ENCODE measurements at regions not wholly inside any gene's neighbourhood (a gene's known extent, or its start where the extent isn't known, plus 50 kb on each side); places are given as distances from the start of the nearest gene placed in this dataset.

DNA sequence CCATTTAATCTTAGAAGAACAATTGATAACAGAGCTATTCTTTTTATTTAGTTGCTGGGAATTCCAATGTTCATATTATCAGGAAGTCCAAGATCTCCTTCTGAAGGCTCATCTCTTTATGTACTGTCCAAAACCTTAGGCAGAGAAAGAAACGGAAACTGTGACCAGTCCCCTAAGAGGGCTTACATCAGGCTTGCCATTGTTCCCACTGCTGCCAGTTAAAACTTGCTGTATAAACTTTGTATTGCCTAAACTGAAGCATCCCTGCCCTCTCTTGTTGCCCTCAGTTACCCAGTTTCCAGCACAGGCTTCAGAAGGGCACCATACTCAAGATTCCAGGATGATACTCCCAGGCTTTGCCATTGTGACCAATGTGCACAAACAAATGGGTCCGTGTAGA, 435.2 kb upstream of the NAALADL2 start:
- 63% methylated on average over 2 of the region's 2 CpGs for WGBS (ENCODE audit: low lambda C conversion rate)
- H3K9me3 ChIP-seq, result no peaks in the 10 kb centered on the region
- DNase-seq, result no peak
- ChIA-PET POLR2A (no interaction called here), CTCF (no interaction called here)
- H3K27me3 ChIP-seq (ENCODE audit: insufficient read depth), result no peaks in the 10 kb centered on the region
- H3K79me2 ChIP-seq (ENCODE audit: insufficient read depth), result no peaks in the 10 kb centered on the region
- no peak overlapping the region for H3K27ac ChIP-seq (ENCODE audit: low read depth in 2 of 2, low read length in 1 of 2)
- H3K4me1 ChIP-seq (ENCODE audit: control insufficient read depth in 1 of 2, insufficient read depth in 2 of 2, low read depth in 1 of 2, low read length in 1 of 2), result no peaks in the 10 kb centered on the region
- TF ChIP-seq YY1 (IDR thresholded peaks at IDR 0.05; ENCODE audit: low read depth) (no peak), RAD21 (IDR thresholded peaks at IDR 0.05; ENCODE audit: low read length) (no peak), ELF1 (IDR thresholded peaks at IDR 0.05) (no peak), EP300 (IDR thresholded peaks at IDR 0.05; ENCODE audit: borderline replicate concordance in 1 of 2, low read depth in 1 of 2, low read length in 1 of 2) (no peak), REST (IDR thresholded peaks at IDR 0.05; ENCODE audit: low read depth, low read length) (no peak), SMC3 (IDR thresholded peaks at IDR 0.05; ENCODE audit: low read depth, low read length) (no peak), RFX5 (IDR thresholded peaks at IDR 0.05; ENCODE audit: low read length) (no peak), MEF2A (IDR thresholded peaks at IDR 0.05; ENCODE audit: borderline replicate concordance, low read depth) (no peak), GATA2 (CRISPR knock-in tag; IDR thresholded peaks at IDR 0.05) (no peak), SIN3A (IDR thresholded peaks at IDR 0.05; ENCODE audit: borderline replicate concordance, low read depth, low read length) (no peak), MXI1 (IDR thresholded peaks at IDR 0.05; ENCODE audit: low read depth, low read length) (no peak), FOXM1 (IDR thresholded peaks at IDR 0.05; ENCODE audit: low read depth) (no peak), NFIC (IDR thresholded peaks at IDR 0.05; ENCODE audit: borderline replicate concordance) (no peak), CHD2 (IDR thresholded peaks at IDR 0.05; ENCODE audit: low read length, partially characterized antibody) (no peak), TCF12 (IDR thresholded peaks at IDR 0.05) (no peak)
- TF ChIP-seq, protein P1, sequence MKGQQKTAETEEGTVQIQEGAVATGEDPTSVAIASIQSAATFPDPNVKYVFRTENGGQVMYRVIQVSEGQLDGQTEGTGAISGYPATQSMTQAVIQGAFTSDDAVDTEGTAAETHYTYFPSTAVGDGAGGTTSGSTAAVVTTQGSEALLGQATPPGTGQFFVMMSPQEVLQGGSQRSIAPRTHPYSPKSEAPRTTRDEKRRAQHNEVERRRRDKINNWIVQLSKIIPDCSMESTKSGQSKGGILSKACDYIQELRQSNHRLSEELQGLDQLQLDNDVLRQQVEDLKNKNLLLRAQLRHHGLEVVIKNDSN (IDR thresholded peaks at IDR 0.05; ENCODE audit: borderline replicate concordance, low read depth), result no peak
- TF ChIP-seq, protein P2, sequence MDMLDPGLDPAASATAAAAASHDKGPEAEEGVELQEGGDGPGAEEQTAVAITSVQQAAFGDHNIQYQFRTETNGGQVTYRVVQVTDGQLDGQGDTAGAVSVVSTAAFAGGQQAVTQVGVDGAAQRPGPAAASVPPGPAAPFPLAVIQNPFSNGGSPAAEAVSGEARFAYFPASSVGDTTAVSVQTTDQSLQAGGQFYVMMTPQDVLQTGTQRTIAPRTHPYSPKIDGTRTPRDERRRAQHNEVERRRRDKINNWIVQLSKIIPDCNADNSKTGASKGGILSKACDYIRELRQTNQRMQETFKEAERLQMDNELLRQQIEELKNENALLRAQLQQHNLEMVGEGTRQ (IDR thresholded peaks at IDR 0.05; ENCODE audit: borderline replicate concordance, low read depth, low read length), result no peak
- TF ChIP-seq, protein P3, sequence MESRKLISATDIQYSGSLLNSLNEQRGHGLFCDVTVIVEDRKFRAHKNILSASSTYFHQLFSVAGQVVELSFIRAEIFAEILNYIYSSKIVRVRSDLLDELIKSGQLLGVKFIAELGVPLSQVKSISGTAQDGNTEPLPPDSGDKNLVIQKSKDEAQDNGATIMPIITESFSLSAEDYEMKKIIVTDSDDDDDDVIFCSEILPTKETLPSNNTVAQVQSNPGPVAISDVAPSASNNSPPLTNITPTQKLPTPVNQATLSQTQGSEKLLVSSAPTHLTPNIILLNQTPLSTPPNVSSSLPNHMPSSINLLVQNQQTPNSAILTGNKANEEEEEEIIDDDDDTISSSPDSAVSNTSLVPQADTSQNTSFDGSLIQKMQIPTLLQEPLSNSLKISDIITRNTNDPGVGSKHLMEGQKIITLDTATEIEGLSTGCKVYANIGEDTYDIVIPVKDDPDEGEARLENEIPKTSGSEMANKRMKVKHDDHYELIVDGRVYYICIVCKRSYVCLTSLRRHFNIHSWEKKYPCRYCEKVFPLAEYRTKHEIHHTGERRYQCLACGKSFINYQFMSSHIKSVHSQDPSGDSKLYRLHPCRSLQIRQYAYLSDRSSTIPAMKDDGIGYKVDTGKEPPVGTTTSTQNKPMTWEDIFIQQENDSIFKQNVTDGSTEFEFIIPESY (IDR thresholded peaks at IDR 0.05; ENCODE audit: borderline replicate concordance, low read depth), result no peak
- H3K9me2 ChIP-seq, result no peaks in the 10 kb centered on the region
- H3K4me2 ChIP-seq, result no peak overlapping the region
- no peaks in the 10 kb centered on the region for H4K20me1 ChIP-seq (ENCODE audit: insufficient read depth)
- no peak overlapping the region for H3K4me3 ChIP-seq (ENCODE audit: low read depth in 2 of 2, low read length in 1 of 2)
- H2AFZ ChIP-seq (ENCODE audit: low read depth), result no peak overlapping the region
- H3F3A ChIP-seq (replicated peaks; ENCODE audit: insufficient read depth), result no peaks in the 10 kb centered on the region
- no peaks in the 10 kb centered on the region for H3K36me3 ChIP-seq (replicated peaks in 1 of 2; ENCODE audit: control insufficient read depth in 1 of 2, insufficient read depth in 2 of 2, low read length in 1 of 2)
- no peak overlapping the region for H3K9ac ChIP-seq
